ENCODE measurements at regions not wholly inside any gene's neighbourhood (a gene's known extent, or its start where the extent isn't known, plus 50 kb on each side); places are given as distances from the start of the nearest gene placed in this dataset.

DNA sequence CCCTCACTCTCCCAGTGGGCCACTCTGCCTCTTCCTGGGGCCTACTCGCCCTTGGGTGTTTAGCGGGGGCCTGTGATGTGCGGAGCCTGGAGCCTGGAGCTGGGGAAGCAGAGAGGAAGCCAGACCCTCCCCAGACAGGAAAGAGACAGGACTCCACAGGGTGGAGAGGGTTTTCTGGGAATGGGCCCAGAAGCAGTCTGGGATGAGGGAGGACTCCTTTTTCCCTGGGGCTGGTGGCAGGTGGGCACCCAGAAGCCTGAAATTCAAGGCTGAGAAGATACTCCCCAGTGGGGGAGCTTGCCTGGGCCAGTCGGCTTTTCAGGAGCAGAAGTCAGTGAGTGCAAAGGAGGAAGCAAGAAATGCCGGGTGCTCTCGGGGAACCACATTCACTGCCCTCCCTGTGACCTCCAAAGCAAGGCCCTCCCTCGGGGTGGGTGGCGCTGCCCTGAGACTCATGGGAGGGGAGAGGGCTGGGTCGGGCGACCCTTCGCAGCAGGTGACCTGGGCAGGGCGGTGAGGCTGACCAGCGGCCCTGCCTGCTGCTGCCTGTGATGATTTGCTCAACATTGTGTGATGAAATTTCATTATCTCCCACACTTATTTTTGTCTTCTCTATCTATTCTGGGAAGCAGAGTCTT, 1377.4 kb downstream of the BRD1 start:
- no peak for DNase-seq
- Histone ChIP-seq H3K27ac (ENCODE audit: low read length in 2 of 2) (no peak overlapping the region), H3K4me1 (ENCODE audit: control insufficient read depth in 2 of 2, insufficient read depth in 2 of 2, low read length in 2 of 2) (peaks cover under 1 to 3% of the 10 kb centered on the region in 2 donors), H3K9me3 (ENCODE audit: control extremely low read depth in 1 of 3, control insufficient read depth in 2 of 3, insufficient read depth in 1 of 3, low read length in 2 of 3) (peaks cover 0 to 31% (median 0%) of the 10 kb centered on the region in 3 donors), H3K9ac (ENCODE audit: low read length) (no peak overlapping the region), H2AFZ (ENCODE audit: insufficient read depth, low read depth, low read length, poor library complexity, severe bottlenecking) (no peak overlapping the region), H3K36me3 (replicated peaks in 1 of 2; ENCODE audit: control extremely low read depth in 1 of 2, control insufficient read depth in 1 of 2, extremely low read depth in 1 of 2, insufficient read depth in 2 of 2, low read length in 1 of 2) (no peaks in the 10 kb centered on the region), H3K79me2 (ENCODE audit: control insufficient read depth, insufficient read depth, low read length) (no peaks in the 10 kb centered on the region), H4K20me1 (ENCODE audit: control insufficient read depth, insufficient read depth, low read length, poor library complexity, severe bottlenecking) (no peaks in the 10 kb centered on the region), H3K4me3 (ENCODE audit: control extremely low read depth in 1 of 5, extremely low read depth in 1 of 5, insufficient read depth in 1 of 5, low read depth in 2 of 5, low read length in 4 of 5) (no peak overlapping the region), H3K27me3 (replicated peaks in 1 of 4; ENCODE audit: control extremely low read depth in 1 of 4, control insufficient read depth in 3 of 4, insufficient read depth in 4 of 4, low read length in 3 of 4) (peaks cover 0 to 61% (median 15%) of the 10 kb centered on the region in 4 experiments), H3K4me2 (replicated peaks; ENCODE audit: low read depth, low read length, poor library complexity, severe bottlenecking) (no peak overlapping the region)
- Mint-ChIP-seq H3K9me3 (ENCODE audit: insufficient read depth) (no peaks in the 10 kb centered on the region), H3K27me3 (peaks cover 36% of the 10 kb centered on the region), H3K27ac (no peak overlapping the region), H3K4me3 (no peak overlapping the region), H3K4me1 (peaks cover under 1% of the 10 kb centered on the region)
- no peak for TF ChIP-seq EZH2 (IDR thresholded peaks at IDR 0.05; ENCODE audit: borderline replicate concordance, insufficient read depth, low read depth, low read length, poor library complexity, severe bottlenecking)
- TF ChIP-seq, protein P1, sequence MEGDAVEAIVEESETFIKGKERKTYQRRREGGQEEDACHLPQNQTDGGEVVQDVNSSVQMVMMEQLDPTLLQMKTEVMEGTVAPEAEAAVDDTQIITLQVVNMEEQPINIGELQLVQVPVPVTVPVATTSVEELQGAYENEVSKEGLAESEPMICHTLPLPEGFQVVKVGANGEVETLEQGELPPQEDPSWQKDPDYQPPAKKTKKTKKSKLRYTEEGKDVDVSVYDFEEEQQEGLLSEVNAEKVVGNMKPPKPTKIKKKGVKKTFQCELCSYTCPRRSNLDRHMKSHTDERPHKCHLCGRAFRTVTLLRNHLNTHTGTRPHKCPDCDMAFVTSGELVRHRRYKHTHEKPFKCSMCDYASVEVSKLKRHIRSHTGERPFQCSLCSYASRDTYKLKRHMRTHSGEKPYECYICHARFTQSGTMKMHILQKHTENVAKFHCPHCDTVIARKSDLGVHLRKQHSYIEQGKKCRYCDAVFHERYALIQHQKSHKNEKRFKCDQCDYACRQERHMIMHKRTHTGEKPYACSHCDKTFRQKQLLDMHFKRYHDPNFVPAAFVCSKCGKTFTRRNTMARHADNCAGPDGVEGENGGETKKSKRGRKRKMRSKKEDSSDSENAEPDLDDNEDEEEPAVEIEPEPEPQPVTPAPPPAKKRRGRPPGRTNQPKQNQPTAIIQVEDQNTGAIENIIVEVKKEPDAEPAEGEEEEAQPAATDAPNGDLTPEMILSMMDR (IDR thresholded peaks at IDR 0.05) = no peak
- 60% methylated on average over 3 of the region's 13 CpGs for WGBS (ENCODE audit: insufficient coverage)
- CTCF ChIA-PET = no interaction called here
- POLR2A ChIA-PET = no interaction called here
- intact Hi-C loops (cut with micrococcal nuclease) = no loop called here
- ATAC-seq (ENCODE audit: low read depth) = no peak

GRCh38 chr22:48449466-48450187, 1378.0 kb downstream of the BRD1 start:
- Histone ChIP-seq H4K20me1 (ENCODE audit: control insufficient read depth, insufficient read depth, low read length, poor library complexity, severe bottlenecking) (no peaks in the 10 kb centered on the region), H3K27me3 (replicated peaks in 1 of 4; ENCODE audit: control extremely low read depth in 1 of 4, control insufficient read depth in 3 of 4, insufficient read depth in 4 of 4, low read length in 3 of 4) (peaks cover 0 to 65% (median 18%) of the 10 kb centered on the region in 4 experiments), H3K4me1 (ENCODE audit: control insufficient read depth in 2 of 2, insufficient read depth in 2 of 2, low read length in 2 of 2) (peaks cover 8 to 10% of the 10 kb centered on the region in 2 donors), H3K4me3 (ENCODE audit: control extremely low read depth in 1 of 5, extremely low read depth in 1 of 5, insufficient read depth in 1 of 5, low read depth in 2 of 5, low read length in 4 of 5) (no peak overlapping the region), H2AFZ (ENCODE audit: insufficient read depth, low read depth, low read length, poor library complexity, severe bottlenecking) (no peak overlapping the region), H3K27ac (ENCODE audit: low read length in 2 of 2) (no peak overlapping the region), H3K4me2 (replicated peaks; ENCODE audit: low read depth, low read length, poor library complexity, severe bottlenecking) (no peak overlapping the region), H3K79me2 (ENCODE audit: control insufficient read depth, insufficient read depth, low read length) (no peaks in the 10 kb centered on the region), H3K36me3 (replicated peaks in 1 of 2; ENCODE audit: control extremely low read depth in 1 of 2, control insufficient read depth in 1 of 2, extremely low read depth in 1 of 2, insufficient read depth in 2 of 2, low read length in 1 of 2) (no peaks in the 10 kb centered on the region), H3K9ac (ENCODE audit: low read length) (no peak overlapping the region), H3K9me3 (ENCODE audit: control extremely low read depth in 1 of 3, control insufficient read depth in 2 of 3, insufficient read depth in 1 of 3, low read length in 2 of 3) (peaks cover 0 to 36% (median 0%) of the 10 kb centered on the region in 3 donors)
- peaks cover 6% of the 10 kb centered on the region for H3K4me1 Mint-ChIP-seq
- ChIA-PET CTCF (no interaction called here), POLR2A (no interaction called here)
- ATAC-seq (ENCODE audit: low read depth) (no peak), DNase-seq (no peak)
- no peak for TF ChIP-seq EZH2 (IDR thresholded peaks at IDR 0.05; ENCODE audit: borderline replicate concordance, insufficient read depth, low read depth, low read length, poor library complexity, severe bottlenecking)
- TF ChIP-seq, protein P1 (IDR thresholded peaks at IDR 0.05) = no peak
- H3K4me3 Mint-ChIP-seq = no peak overlapping the region
- WGBS (ENCODE audit: insufficient coverage) = 86% methylated on average over 13 of the region's 15 CpGs
- peaks cover 31% of the 10 kb centered on the region for H3K27me3 Mint-ChIP-seq
- no peak overlapping the region for H3K27ac Mint-ChIP-seq
- intact Hi-C loops (cut with micrococcal nuclease) = no loop called here
- H3K9me3 Mint-ChIP-seq (ENCODE audit: insufficient read depth) = no peaks in the 10 kb centered on the region
